SJCRH30 (cell line): ENCODE measurements at regions not wholly inside any gene's neighbourhood (a gene's known extent, or its start where the extent isn't known, plus 50 kb on each side); places are given as distances from the start of the nearest gene placed in this dataset.
A peak's percentile ranks its signal among the peaks of the same experiment; 100 is the strongest.

Source experiments
- DNase-seq, 2 experiments: peaks; one replicate each; pipeline ENCODE4 v3.0.0-alpha.2; 2015 to 2020
- H3K27ac ChIP-seq: fragments of 250-450 bp; sonication (Bioruptor Pico); 2 replicates; pipeline ENCODE4 v1.5.1; 2020; ENCODE audit warnings: mild to moderate bottlenecking, moderate library complexity
- H3K27me3 ChIP-seq: fragments of 250-450 bp; sonication (Bioruptor Pico); 2 replicates; pipeline ENCODE4 v1.5.1; 2020; ENCODE audit warnings: mild to moderate bottlenecking, moderate library complexity
- H3K36me3 ChIP-seq: fragments of 250-450 bp; sonication (Bioruptor Pico); 2 replicates; pipeline ENCODE4 v1.5.1; 2020; ENCODE audit warnings: mild to moderate bottlenecking, moderate library complexity
- H3K4me1 ChIP-seq: fragments of 250-450 bp; sonication (Bioruptor Pico); 2 replicates; pipeline ENCODE4 v1.5.1; 2020; ENCODE audit warnings: mild to moderate bottlenecking, moderate library complexity
- H3K4me3 ChIP-seq: fragments of 250-450 bp; sonication (Bioruptor Pico); 2 replicates; pipeline ENCODE4 v1.5.1; 2020; ENCODE audit warnings: mild to moderate bottlenecking, moderate library complexity
- H3K9me3 ChIP-seq: fragments of 250-450 bp; sonication (Bioruptor Pico); replicated peaks from 2 replicates; pipeline ENCODE4 v1.5.1; 2020; ENCODE audit warnings: mild to moderate bottlenecking, moderate library complexity

- no peaks in the 10 kb centered on the region; the same call in 1 of the 2 replicates for H3K36me3 ChIP-seq
- peaks cover 55% of the 10 kb centered on the region for H3K4me1 ChIP-seq
- peak overlapping the region; percentile 79 for H3K27ac ChIP-seq
- no peak overlapping the region for H3K4me3 ChIP-seq
- H3K9me3 ChIP-seq = no peaks in the 10 kb centered on the region; the same call in 1 of the 2 replicates
- peak; percentile 61 to 74 for DNase-seq
- no peaks in the 10 kb centered on the region for H3K27me3 ChIP-seq
These were observed 1075.3 kb downstream of the TBC1D22A start for GRCh38 chr22:47837703-47838102.

- DNase-seq = peak; percentile 95
- Histone ChIP-seq H3K36me3 (no peaks in the 10 kb centered on the region; the same call in 1 of the 2 replicates), H3K4me3 (no peak overlapping the region), H3K4me1 (peaks cover 52% of the 10 kb centered on the region), H3K9me3 (no peaks in the 10 kb centered on the region; the same call in 1 of the 2 replicates), H3K27me3 (no peaks in the 10 kb centered on the region), H3K27ac (peak overlapping the region; percentile 79)
These were observed 1074.5 kb downstream of the TBC1D22A start for GRCh38 chr22:47836957-47837356.

- Histone ChIP-seq H3K27me3 (no peaks in the 10 kb centered on the region), H3K27ac (peak overlapping the region; percentile 79), H3K4me3 (no peak overlapping the region), H3K36me3 (no peaks in the 10 kb centered on the region; the same call in 1 of the 2 replicates), H3K9me3 (no peaks in the 10 kb centered on the region; the same call in 1 of the 2 replicates), H3K4me1 (peaks cover 40% of the 10 kb centered on the region)
- peak; percentile 76 to 80 for DNase-seq
These were observed 1073.3 kb downstream of the TBC1D22A start for GRCh38 chr22:47835726-47836125.

- no peak for DNase-seq
- no peaks in the 10 kb centered on the region for H3K36me3 ChIP-seq
- no peaks in the 10 kb centered on the region for H3K27me3 ChIP-seq
- H3K9me3 ChIP-seq = no peaks in the 10 kb centered on the region
- no peak overlapping the region for H3K27ac ChIP-seq
- no peak overlapping the region for H3K4me3 ChIP-seq
- H3K4me1 ChIP-seq = no peaks in the 10 kb centered on the region
These were observed 1063.6 kb downstream of the TBC1D22A start for GRCh38 chr22:47826016-47826415.

- Histone ChIP-seq H3K27ac (no peak overlapping the region), H3K4me1 (no peaks in the 10 kb centered on the region), H3K4me3 (no peak overlapping the region), H3K9me3 (no peaks in the 10 kb centered on the region), H3K36me3 (no peaks in the 10 kb centered on the region), H3K27me3 (no peaks in the 10 kb centered on the region)
- no peak for DNase-seq
These were observed 1060.0 kb downstream of the TBC1D22A start for GRCh38 chr22:47822422-47822821.

- no peaks in the 10 kb centered on the region for H3K36me3 ChIP-seq
- no peak overlapping the region for H3K27ac ChIP-seq
- H3K9me3 ChIP-seq = no peaks in the 10 kb centered on the region
- no peaks in the 10 kb centered on the region for H3K4me1 ChIP-seq
- H3K27me3 ChIP-seq = no peaks in the 10 kb centered on the region
- no peak overlapping the region for H3K4me3 ChIP-seq
- no peak for DNase-seq
These were observed 1056.0 kb downstream of the TBC1D22A start for GRCh38 chr22:47818496-47818895.

- no peak for DNase-seq
- H3K27me3 ChIP-seq = no peaks in the 10 kb centered on the region
- H3K9me3 ChIP-seq = no peaks in the 10 kb centered on the region
These were observed 1054.9 kb downstream of the TBC1D22A start for GRCh38 chr22:47817380-47817779.

GRCh38 chr22:47816863-47817210 lies 1054.4 kb downstream of the TBC1D22A start:
- H3K27me3 ChIP-seq = no peaks in the 10 kb centered on the region
- H3K9me3 ChIP-seq = no peaks in the 10 kb centered on the region
- DNase-seq = no peak
- no peak overlapping the region for H3K27ac ChIP-seq
- no peaks in the 10 kb centered on the region for H3K36me3 ChIP-seq
- no peak overlapping the region for H3K4me3 ChIP-seq
- no peaks in the 10 kb centered on the region for H3K4me1 ChIP-seq

More at GRCh38 chr22:47817380-47817779, 1054.9 kb downstream of the TBC1D22A start:
- Histone ChIP-seq H3K4me1 (no peaks in the 10 kb centered on the region), H3K4me3 (no peak overlapping the region), H3K36me3 (no peaks in the 10 kb centered on the region), H3K27ac (no peak overlapping the region)

- Histone ChIP-seq H3K4me1 (no peaks in the 10 kb centered on the region), H3K4me3 (no peak overlapping the region), H3K27me3 (no peaks in the 10 kb centered on the region), H3K27ac (no peak overlapping the region), H3K36me3 (no peaks in the 10 kb centered on the region), H3K9me3 (no peaks in the 10 kb centered on the region)
- DNase-seq = no peak
These were observed 1053.8 kb downstream of the TBC1D22A start for GRCh38 chr22:47816121-47816862.

- no peaks in the 10 kb centered on the region for H3K27me3 ChIP-seq
- no peaks in the 10 kb centered on the region for H3K9me3 ChIP-seq
- H3K4me3 ChIP-seq = no peak overlapping the region
- no peak for DNase-seq
- no peak overlapping the region for H3K27ac ChIP-seq
- H3K36me3 ChIP-seq = no peaks in the 10 kb centered on the region
- no peaks in the 10 kb centered on the region for H3K4me1 ChIP-seq
These were observed 1052.0 kb downstream of the TBC1D22A start for GRCh38 chr22:47814474-47814873.

GRCh38 chr22:47813661-47814060 lies 1051.2 kb downstream of the TBC1D22A start:
- Histone ChIP-seq H3K36me3 (no peaks in the 10 kb centered on the region), H3K4me1 (no peaks in the 10 kb centered on the region), H3K9me3 (no peaks in the 10 kb centered on the region), H3K27ac (no peak overlapping the region), H3K4me3 (no peak overlapping the region), H3K27me3 (no peaks in the 10 kb centered on the region)
- no peak for DNase-seq

- H3K36me3 ChIP-seq = no peaks in the 10 kb centered on the region
- H3K4me1 ChIP-seq = no peaks in the 10 kb centered on the region
- H3K27me3 ChIP-seq = no peaks in the 10 kb centered on the region
- no peak for DNase-seq
- no peak overlapping the region for H3K27ac ChIP-seq
- no peak overlapping the region for H3K4me3 ChIP-seq
- no peaks in the 10 kb centered on the region for H3K9me3 ChIP-seq
These were observed 1049.5 kb downstream of the TBC1D22A start for GRCh38 chr22:47811971-47812370.

- no peak for DNase-seq
These were observed 1048.4 kb downstream of the TBC1D22A start for GRCh38 chr22:47810505-47811500.

GRCh38 chr22:47808886-47809620 lies 1046.6 kb downstream of the TBC1D22A start:
- H3K27me3 ChIP-seq = no peaks in the 10 kb centered on the region
- H3K4me1 ChIP-seq = no peaks in the 10 kb centered on the region
- no peak for DNase-seq
- no peak overlapping the region for H3K4me3 ChIP-seq
- no peaks in the 10 kb centered on the region for H3K36me3 ChIP-seq
- no peak overlapping the region for H3K27ac ChIP-seq
- H3K9me3 ChIP-seq = no peaks in the 10 kb centered on the region

More at GRCh38 chr22:47810505-47811500, 1048.4 kb downstream of the TBC1D22A start:
- no peaks in the 10 kb centered on the region for H3K4me1 ChIP-seq
- no peaks in the 10 kb centered on the region for H3K36me3 ChIP-seq
- no peak overlapping the region for H3K4me3 ChIP-seq
- H3K27me3 ChIP-seq = no peaks in the 10 kb centered on the region
- H3K9me3 ChIP-seq = no peaks in the 10 kb centered on the region
- H3K27ac ChIP-seq = no peak overlapping the region
